Large intestine (tissue), 3 donors: ENCODE measurements at regions not wholly inside any gene's neighbourhood (a gene's known extent, or its start where the extent isn't known, plus 50 kb on each side); places are given as distances from the start of the nearest gene placed in this dataset.

Experiments
- DNase-seq, 2 donors: peaks; one replicate each; pipeline versions ENCODE4 v3.0.0 to v3.0.0-alpha.2; 2013
- H3K27ac ChIP-seq: one replicate; pipeline ENCODE4 v1.5.1; 2013; ENCODE audit warnings: low read length
- H3K27me3 ChIP-seq: 2 replicates; pipeline ENCODE4 v1.6.1; 2013; ENCODE audit warnings: low read length; ENCODE audit not compliant: control insufficient read depth, insufficient read depth
- H3K36me3 ChIP-seq: 2 replicates; pipeline ENCODE4 v1.6.1; 2013; ENCODE audit warnings: low read length; ENCODE audit not compliant: control insufficient read depth, insufficient read depth
- H3K4me1 ChIP-seq: one replicate; pipeline ENCODE4 v1.6.1; 2013; ENCODE audit warnings: low read length; ENCODE audit not compliant: control insufficient read depth, insufficient read depth
- H3K4me3 ChIP-seq: one replicate; pipeline ENCODE4 v1.5.1; 2013; ENCODE audit warnings: low read length
- H3K9me3 ChIP-seq: one replicate; pipeline ENCODE4 v1.6.1; 2013; ENCODE audit warnings: mild to moderate bottlenecking, low read depth, low read length, moderate library complexity; ENCODE audit not compliant: control insufficient read depth
- WGBS: methylation state at CpG from one replicate; pipeline ENCODE4 v1.1.5; 2013; ENCODE audit warnings: low lambda C conversion rate; ENCODE audit not compliant: insufficient coverage; 5-methylcytosine and 5-hydroxymethylcytosine counted together

DNA sequence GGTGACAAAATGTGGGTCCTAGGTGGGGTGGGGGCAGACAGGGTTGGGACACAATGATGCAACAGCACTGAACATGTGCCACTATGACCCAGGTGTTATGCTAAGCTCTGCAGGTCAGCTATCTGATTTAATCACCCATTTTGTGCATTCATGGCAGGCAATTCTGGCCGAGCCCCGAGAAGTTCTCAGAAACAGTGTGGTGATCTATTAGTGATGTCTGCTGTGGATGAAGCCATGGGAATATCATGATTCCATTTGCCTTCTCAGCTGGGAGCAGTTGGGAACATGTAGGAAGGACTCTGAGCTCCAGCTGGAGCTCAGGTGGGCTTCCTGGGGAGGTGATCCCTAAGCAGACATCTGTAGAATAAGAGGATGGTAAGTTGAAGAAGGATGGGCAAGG is 194.0 kb upstream of the POU3F1 start:
- H3K4me1 ChIP-seq, result peaks cover 5% of the 10 kb centered on the region
- H3K4me3 ChIP-seq, result no peak overlapping the region
- no peak for DNase-seq
- H3K9me3 ChIP-seq, result no peaks in the 10 kb centered on the region
- no CpG with 5 or more reads among the region's 2 CpGs for WGBS
- no peaks in the 10 kb centered on the region for H3K36me3 ChIP-seq
- peaks cover 17% of the 10 kb centered on the region for H3K27me3 ChIP-seq
- no peak overlapping the region for H3K27ac ChIP-seq

- Histone ChIP-seq H3K4me3 (no peak overlapping the region), H3K27ac (no peak overlapping the region), H3K9me3 (no peaks in the 10 kb centered on the region), H3K36me3 (no peaks in the 10 kb centered on the region), H3K27me3 (peaks cover 20% of the 10 kb centered on the region), H3K4me1 (peaks cover 5% of the 10 kb centered on the region)
- WGBS, result no CpG with 5 or more reads among the region's 8 CpGs
- DNase-seq, result no peak
These were observed 192.8 kb upstream of the POU3F1 start for GRCh38 chr1:38239258-38239835.

DNA sequence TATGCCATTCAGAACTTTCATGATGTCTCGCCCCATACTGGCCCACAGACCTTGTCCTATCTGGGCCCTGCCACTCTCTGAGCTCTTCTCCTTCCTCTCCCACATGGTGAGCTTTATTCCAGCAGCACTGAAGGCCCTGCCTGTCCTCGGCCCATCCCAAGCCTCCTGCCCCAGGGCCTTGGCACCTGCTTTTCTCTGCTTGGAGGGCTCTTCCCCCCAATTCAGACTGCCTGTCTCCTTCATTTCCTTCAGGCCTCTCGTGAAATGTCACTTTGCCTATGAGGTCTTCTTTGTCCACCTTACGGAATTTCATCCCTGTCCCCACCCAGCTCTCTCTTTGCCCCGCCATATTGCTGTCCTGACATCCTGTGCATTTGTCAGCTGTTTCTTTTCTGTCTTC is 191.7 kb upstream of the POU3F1 start:
- H3K4me3 ChIP-seq, result no peak overlapping the region
- WGBS, result 93% methylated on average over 3 of the region's 5 CpGs
- H3K27me3 ChIP-seq, result peaks cover 15% of the 10 kb centered on the region
- H3K27ac ChIP-seq, result no peak overlapping the region
- no peaks in the 10 kb centered on the region for H3K36me3 ChIP-seq
- no peak for DNase-seq
- no peaks in the 10 kb centered on the region for H3K9me3 ChIP-seq
- H3K4me1 ChIP-seq, result peaks cover 5% of the 10 kb centered on the region

DNA sequence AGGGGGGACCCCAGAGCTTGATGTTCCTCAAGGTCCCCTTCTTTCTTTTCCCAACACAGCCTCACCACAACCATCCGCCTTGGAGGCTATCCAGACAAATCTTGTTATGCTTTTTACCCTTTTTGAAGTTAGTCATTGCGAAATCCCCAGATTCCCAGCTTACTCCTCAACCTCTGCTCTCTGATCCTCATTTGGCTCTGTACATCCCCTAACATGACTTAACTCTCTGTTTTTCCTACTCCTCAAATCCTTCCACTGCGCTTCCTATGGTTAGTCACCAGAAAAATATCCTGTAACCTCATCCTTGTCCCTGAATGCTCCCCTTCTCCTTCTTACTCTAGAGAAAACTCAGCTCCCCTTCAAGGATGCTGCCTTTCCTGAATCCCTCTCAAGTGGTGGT is 189.1 kb upstream of the POU3F1 start:
- no peak overlapping the region for H3K27ac ChIP-seq
- no peak for DNase-seq
- H3K4me1 ChIP-seq, result no peaks in the 10 kb centered on the region
- peaks cover 15% of the 10 kb centered on the region for H3K27me3 ChIP-seq
- H3K36me3 ChIP-seq, result no peaks in the 10 kb centered on the region
- 80% methylated on average over 1 of the region's 3 CpGs for WGBS
- H3K4me3 ChIP-seq, result no peak overlapping the region
- no peaks in the 10 kb centered on the region for H3K9me3 ChIP-seq

- no CpG with 5 or more reads among the region's 1 CpG for WGBS
- no peaks in the 10 kb centered on the region for H3K4me1 ChIP-seq
- H3K27me3 ChIP-seq, result peaks cover 15% of the 10 kb centered on the region
- no peak overlapping the region for H3K27ac ChIP-seq
- H3K36me3 ChIP-seq, result no peaks in the 10 kb centered on the region
- DNase-seq, result no peak
- H3K4me3 ChIP-seq, result no peak overlapping the region
- no peaks in the 10 kb centered on the region for H3K9me3 ChIP-seq
These were observed 185.3 kb upstream of the POU3F1 start for GRCh38 chr1:38231941-38232340.

GRCh38 chr1:38228718-38229117 is 182.1 kb upstream of the POU3F1 start:
- Histone ChIP-seq H3K27ac (no peak overlapping the region), H3K9me3 (no peaks in the 10 kb centered on the region), H3K4me1 (no peaks in the 10 kb centered on the region), H3K27me3 (no peaks in the 10 kb centered on the region), H3K4me3 (no peak overlapping the region), H3K36me3 (no peaks in the 10 kb centered on the region)
- WGBS, result no CpG with 5 or more reads among the region's 3 CpGs
- DNase-seq, result no peak

DNA sequence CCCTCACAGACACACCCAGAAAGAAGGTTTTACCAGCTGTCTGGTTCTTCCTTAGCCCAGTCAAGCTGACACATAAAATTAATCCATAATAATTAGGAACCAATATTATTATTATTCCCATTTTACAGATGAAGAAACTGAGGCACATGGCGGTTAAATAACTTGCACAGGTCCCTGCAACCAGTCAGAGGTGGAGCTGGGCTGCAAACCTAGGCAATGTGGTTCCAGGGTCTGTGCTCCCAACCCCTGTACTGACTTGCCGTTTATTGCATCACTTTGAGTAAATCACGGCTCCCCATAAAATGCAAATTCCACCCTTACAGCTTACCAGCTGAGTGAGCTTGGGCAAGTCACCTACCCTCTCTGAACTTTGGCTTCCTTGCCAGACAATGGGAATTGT is 179.2 kb upstream of the POU3F1 start:
- H3K4me3 ChIP-seq, result no peak overlapping the region
- WGBS, result no CpG with 5 or more reads among the region's 3 CpGs

GRCh38 chr1:38223391-38223790 is 176.8 kb upstream of the POU3F1 start:
- DNase-seq, result no peak
- H3K27me3 ChIP-seq, result no peaks in the 10 kb centered on the region
- no peaks in the 10 kb centered on the region for H3K36me3 ChIP-seq
- H3K4me1 ChIP-seq, result no peaks in the 10 kb centered on the region
- no peak overlapping the region for H3K4me3 ChIP-seq
- H3K9me3 ChIP-seq, result no peaks in the 10 kb centered on the region
- no peak overlapping the region for H3K27ac ChIP-seq

More for the DNA sequence above, 179.2 kb upstream of the POU3F1 start:
- H3K27ac ChIP-seq, result no peak overlapping the region
- H3K36me3 ChIP-seq, result no peaks in the 10 kb centered on the region
- H3K4me1 ChIP-seq, result no peaks in the 10 kb centered on the region
- DNase-seq, result no peak
- no peaks in the 10 kb centered on the region for H3K9me3 ChIP-seq
- H3K27me3 ChIP-seq, result no peaks in the 10 kb centered on the region

DNA sequence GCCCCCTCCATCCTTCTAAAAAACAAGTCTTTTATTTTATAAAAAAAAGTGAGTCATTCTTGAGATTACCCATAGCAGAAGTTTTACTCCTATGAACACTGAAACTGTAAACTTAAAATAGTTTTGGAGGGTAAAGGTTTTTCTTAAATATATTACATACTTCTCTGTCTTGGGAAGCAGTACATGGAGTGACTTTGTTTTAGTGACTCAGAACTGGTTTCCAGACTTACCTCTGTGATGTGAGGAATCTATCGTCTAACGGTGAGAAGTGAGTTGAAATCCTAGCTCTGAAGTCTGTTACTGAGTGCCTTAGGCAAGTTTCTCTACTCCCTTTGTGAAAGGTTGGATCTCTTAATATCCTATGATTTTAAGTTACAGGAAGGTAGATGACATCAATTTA is 176.3 kb upstream of the POU3F1 start:
- no peaks in the 10 kb centered on the region for H3K4me1 ChIP-seq
- H3K36me3 ChIP-seq, result no peaks in the 10 kb centered on the region
- DNase-seq, result no peak
- H3K27ac ChIP-seq, result no peak overlapping the region
- no peaks in the 10 kb centered on the region for H3K27me3 ChIP-seq
- H3K4me3 ChIP-seq, result no peak overlapping the region
- WGBS, result no CpG with 5 or more reads among the region's 2 CpGs
- no peaks in the 10 kb centered on the region for H3K9me3 ChIP-seq

DNA sequence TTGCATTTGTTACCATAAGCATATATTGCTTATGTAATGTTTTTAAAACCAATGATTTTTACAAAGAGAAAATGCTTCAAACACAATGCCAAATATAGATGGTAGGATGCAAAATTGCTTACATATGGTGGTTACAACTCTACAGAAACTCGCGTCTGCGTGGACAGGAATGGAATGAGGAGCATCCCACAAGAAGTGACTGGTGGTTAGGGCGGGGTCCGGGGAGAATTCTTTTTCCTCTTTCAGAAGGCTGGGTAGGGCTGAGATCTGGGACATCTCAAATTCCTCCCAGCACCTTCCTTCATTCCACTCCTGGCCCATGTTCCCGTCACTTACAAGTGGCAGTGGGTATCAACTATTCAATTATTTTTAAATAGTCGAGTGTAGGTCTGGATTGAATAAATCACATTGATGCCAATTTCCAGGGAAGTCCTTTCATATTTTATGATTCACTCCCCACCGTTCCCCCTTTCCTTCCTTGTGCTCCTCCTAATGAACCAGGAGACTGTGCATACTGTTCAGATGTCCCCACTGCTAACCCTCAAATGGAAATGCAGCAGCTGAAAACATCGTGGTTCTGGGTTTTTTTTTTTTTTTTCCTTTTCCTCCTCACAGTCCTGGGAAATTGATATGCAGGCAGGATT is 174.5 kb upstream of the POU3F1 start:
- DNase-seq, result no peak
- H3K27me3 ChIP-seq, result peaks cover 2% of the 10 kb centered on the region
- no peaks in the 10 kb centered on the region for H3K9me3 ChIP-seq
- WGBS, result 42% methylated on average over 2 of the region's 9 CpGs
- no peak overlapping the region for H3K27ac ChIP-seq
- no peaks in the 10 kb centered on the region for H3K4me1 ChIP-seq
- H3K36me3 ChIP-seq, result no peaks in the 10 kb centered on the region
- no peak overlapping the region for H3K4me3 ChIP-seq

GRCh38 chr1:38217316-38217715 is 170.7 kb upstream of the POU3F1 start:
- Histone ChIP-seq H3K9me3 (no peaks in the 10 kb centered on the region), H3K27ac (no peak overlapping the region), H3K36me3 (no peaks in the 10 kb centered on the region), H3K4me3 (no peak overlapping the region), H3K27me3 (peaks cover 2% of the 10 kb centered on the region), H3K4me1 (no peaks in the 10 kb centered on the region)
- DNase-seq, result no peak
- no CpG with 5 or more reads among the region's 5 CpGs for WGBS
